Stimulated activated CD4-positive, alpha-beta T cell treated with anti-CD3 and anti-CD28 coated beads, Interleukin-12 subunit alpha, Interleukin-12 subunit beta, amount 100 ng/mL, for 48 hours (primary cell): ENCODE measurements at regions not wholly inside any gene's neighbourhood (a gene's known extent, or its start where the extent isn't known, plus 50 kb on each side); places are given as distances from the start of the nearest gene placed in this dataset.
"Not testable (repeated sequence)": the region's sequence is repeated elsewhere in the genome, so short reads cannot be mapped to it uniquely, and the experiment has no call there.

Experiments
- DNase-seq, 3 donors: peaks; one replicate each; pipeline ENCODE4 v3.0.0-alpha.2; 2020; ENCODE audit warnings: low read depth in 2 of 3, low spot score in 1 of 3

DNA sequence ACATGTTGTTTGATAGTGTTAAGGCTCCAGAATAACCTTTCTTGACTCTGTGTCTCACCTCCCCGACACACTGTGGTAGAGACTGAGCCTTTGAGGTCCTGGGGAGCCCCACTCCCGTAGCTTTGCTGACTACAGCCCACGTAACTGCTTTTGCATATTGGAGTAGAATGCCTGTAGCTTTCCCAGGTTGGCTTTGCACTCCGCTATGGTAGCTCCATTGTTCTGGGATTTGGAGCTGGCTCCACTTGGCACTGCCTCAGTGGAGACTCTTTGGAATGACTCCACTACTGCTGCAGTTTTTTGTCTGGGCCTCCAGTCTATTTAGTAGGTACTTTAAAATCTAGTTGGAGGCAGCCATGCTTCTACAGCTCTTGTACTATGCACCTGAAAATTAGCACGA lies 56.2 kb upstream of the ANXA1 start:
- DNase-seq, result no peak

- no peak for DNase-seq
Measured at GRCh38 chr9:73093740-73094379, 57.8 kb upstream of the ANXA1 start.

DNA sequence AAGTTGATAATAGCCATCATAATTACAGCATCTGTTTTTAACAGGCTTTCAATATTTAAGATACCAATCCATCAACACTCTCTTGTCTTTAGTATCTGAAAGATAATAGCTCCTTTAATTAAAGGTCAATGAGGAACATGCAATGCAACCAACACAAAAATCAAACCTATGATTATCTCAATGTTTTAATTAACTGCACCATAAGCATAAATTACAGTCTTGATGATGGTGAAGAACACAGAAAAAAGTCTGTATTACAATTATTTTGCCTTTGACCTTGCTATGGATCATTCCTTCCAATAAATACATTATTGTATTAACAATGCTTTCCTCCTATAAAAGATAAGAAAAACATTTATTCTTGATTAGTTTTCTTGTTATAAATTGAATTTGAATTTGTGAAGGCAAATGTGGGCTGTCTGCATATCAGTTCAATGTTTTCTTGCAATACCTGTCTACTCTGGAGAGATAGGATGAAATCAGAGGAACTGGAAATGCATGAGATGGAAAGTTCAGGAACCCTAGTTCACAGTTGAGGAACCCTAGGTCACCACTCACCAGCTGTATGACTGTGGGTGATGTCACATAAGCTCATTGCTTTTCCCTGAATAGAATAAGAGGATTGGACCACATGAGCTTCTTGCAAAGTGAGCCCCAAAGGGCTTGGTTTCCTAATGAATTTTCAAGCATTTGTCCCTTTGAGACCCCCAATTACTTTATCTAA lies 58.5 kb upstream of the ANXA1 start:
- no peak for DNase-seq

DNA sequence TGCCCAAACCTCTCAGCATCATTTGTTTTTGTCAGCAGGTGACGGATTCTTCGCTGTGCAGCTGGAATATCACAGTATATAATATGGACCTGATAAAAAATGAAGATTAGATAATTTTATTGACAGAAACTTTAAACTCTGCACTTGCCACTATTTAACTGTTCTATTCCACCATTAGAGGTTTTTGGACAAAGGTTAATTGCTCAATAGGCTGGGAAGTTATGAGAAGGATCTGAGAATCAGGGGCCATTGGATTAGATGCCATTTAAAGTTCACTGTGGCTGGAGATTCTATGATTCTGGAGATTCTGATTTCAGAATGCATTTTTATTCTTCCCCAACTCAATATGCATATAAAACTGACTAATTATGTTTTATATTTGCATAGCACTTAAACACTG lies 59.8 kb upstream of the ANXA1 start:
- no peak for DNase-seq

DNA sequence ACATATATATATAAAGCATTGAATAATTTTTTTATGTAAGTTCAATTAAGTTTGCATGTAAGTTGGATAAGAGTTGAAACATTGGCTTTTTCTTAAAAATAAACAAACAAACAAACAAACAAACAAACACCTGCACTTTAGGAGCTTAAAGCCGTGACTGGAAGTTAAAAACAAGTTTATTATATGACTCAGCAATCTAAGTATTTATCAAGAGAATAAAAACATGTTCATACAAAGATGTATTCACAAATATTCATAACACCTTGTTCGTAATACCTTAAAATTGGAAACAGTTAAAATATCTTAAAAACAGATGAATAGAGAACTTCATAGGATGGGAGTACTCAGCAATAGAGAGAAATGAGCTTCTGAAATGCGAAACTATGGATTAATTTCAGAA lies 61.5 kb upstream of the ANXA1 start:
- no peak for DNase-seq

- no peak for DNase-seq
Measured at GRCh38 chr9:73089304-73089985, 62.2 kb upstream of the ANXA1 start.

- DNase-seq, result not testable (repeated sequence)
Measured at GRCh38 chr9:73087876-73088275, 63.8 kb upstream of the ANXA1 start.

GRCh38 chr9:73083519-73083918 lies 68.1 kb upstream of the ANXA1 start:
- DNase-seq, result no peak

- DNase-seq, result no peak
Measured at GRCh38 chr9:73081979-73082657, 69.5 kb upstream of the ANXA1 start.

- DNase-seq, result no peak
Measured at GRCh38 chr9:73080110-73080694, 71.5 kb upstream of the ANXA1 start.

GRCh38 chr9:73079326-73079725 lies 72.3 kb upstream of the ANXA1 start:
- no peak for DNase-seq

GRCh38 chr9:73077625-73078030 lies 74.0 kb upstream of the ANXA1 start:
- no peak for DNase-seq

DNA sequence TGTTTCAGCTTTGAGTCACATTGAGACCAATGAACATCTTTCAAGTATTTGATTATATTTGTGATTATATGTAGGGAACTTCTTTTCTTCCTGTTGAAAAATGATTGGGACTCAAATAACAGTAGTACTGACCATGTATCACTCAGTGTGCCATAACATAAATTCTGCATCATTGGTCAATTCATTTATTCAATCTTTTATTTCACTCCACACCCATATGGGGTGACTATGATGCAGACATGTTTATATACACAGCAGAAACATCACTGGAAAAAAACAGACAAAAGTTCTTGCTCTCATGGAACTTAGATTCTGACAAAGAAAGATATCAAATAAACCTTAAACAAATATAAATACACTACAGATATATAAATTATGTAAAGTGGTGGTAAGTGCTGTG lies 74.7 kb upstream of the ANXA1 start:
- no peak for DNase-seq

DNA sequence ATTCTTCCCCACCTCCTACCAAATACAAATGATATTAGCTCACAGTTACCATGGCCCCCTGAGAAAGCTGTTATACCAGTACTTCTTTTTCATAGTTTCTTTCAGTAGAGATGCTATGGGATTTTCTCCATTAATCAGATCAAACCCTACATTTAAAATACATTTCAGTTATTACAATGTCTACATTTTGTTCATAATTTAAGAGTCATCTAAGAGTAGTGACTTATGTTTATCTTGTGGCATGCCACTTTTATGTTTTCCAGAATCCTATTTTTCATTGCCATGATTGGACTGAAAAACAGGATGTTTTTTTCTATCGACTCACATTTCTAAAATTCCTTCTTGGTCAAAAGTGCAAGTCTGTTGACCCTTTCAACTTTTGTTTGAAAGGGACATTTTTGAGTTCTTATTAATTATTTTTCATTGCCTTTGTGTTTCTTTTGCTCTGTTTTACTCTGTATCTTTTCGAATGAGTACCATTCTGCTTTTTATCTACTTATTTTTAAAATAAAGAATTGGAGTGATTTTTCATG lies 77.4 kb upstream of the ANXA1 start:
- no peak for DNase-seq

GRCh38 chr9:73073337-73074175 lies 78.1 kb upstream of the ANXA1 start:
- DNase-seq, result no peak

- no peak for DNase-seq
Measured at GRCh38 chr9:73067074-73067473, 84.6 kb upstream of the ANXA1 start.

GRCh38 chr9:73065439-73065838 lies 86.2 kb upstream of the ANXA1 start:
- no peak for DNase-seq

- DNase-seq, result no peak
Measured at GRCh38 chr9:73064315-73064714, 87.3 kb upstream of the ANXA1 start.

- no peak for DNase-seq
Measured at GRCh38 chr9:73061146-73061545, 90.5 kb upstream of the ANXA1 start.

DNA sequence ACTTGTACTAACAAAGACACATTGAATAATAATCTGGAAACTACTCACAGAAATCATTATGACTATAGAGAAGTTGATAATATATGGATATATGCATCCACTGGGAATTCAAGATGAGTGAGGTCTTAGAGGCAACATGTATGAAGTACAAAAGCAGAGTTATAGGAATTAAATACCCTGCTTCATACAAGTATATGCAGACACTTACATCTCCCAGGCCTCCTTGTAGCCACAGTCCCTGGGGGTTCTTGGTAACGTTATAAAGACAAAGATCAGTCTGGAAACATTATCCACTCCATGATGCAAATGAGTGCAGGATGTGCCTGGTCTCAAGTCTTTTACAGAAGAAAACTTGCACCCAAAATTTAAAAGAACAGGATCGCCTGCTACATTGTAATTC lies 92.4 kb upstream of the ANXA1 start:
- DNase-seq, result no peak
